ENCODE measurements at regions not wholly inside any gene's neighbourhood (a gene's known extent, or its start where the extent isn't known, plus 50 kb on each side); places are given as distances from the start of the nearest gene placed in this dataset.

DNA sequence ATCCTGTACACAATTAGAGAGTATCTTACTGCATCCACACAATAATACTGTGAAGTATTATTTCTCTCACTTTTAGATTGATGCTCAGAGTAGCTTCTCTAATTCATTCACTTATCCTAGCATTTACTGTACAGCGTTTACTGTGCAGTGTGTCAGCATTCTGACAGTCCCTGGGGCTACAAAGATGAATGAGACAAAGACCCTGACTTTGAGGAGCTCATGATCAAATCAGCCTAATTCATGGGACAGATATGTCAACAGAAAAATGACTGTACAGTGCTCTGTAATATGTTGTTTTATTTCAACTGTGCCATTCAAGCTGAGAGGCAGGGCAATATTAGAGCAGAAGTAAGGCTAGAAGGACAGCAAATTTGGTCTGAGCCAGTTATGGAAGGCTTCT, 152.5 kb downstream of the ZNF648 start:
- Histone ChIP-seq H3K27ac (no peak overlapping the region), H4K20me1 (ENCODE audit: insufficient read depth) (no peaks in the 10 kb centered on the region), H3K36me3 (ENCODE audit: low read depth) (no peaks in the 10 kb centered on the region), H3K79me2 (ENCODE audit: low read depth) (no peaks in the 10 kb centered on the region), H2AFZ (no peak overlapping the region), H3F3A (ENCODE audit: insufficient read depth, low read depth) (no peaks in the 10 kb centered on the region), H3K9me3 (ENCODE audit: insufficient read depth, low read depth) (no peaks in the 10 kb centered on the region), H3K4me2 (no peak overlapping the region), H3K4me1 (replicated peaks; ENCODE audit: insufficient read depth) (no peaks in the 10 kb centered on the region), H3K9me2 (ENCODE audit: insufficient read depth) (no peaks in the 10 kb centered on the region), H3K4me3 (no peak overlapping the region), H3K27me3 (ENCODE audit: insufficient read depth, low read depth) (peaks cover 15% of the 10 kb centered on the region; the same call in 1 of the 2 replicates)
- ChIA-PET CTCF (no interaction called here), POLR2A (ENCODE audit: unreplicated experiment) (no interaction called here)
- no peak for TF ChIP-seq CTCF (conservative IDR thresholded peaks at IDR 0.05)
- intact Hi-C loops (cut with micrococcal nuclease; ENCODE audit: unreplicated experiment), result no loop called here
- no TSS peak for BruUV-seq (replicated peaks)
- no peak for DNase-seq

- no peak overlapping the region for H3K4me2 ChIP-seq
- DNase-seq, result no peak
- H3K4me1 ChIP-seq (replicated peaks; ENCODE audit: insufficient read depth), result no peaks in the 10 kb centered on the region
- no peak overlapping the region for H2AFZ ChIP-seq
- H3K4me3 ChIP-seq, result no peak overlapping the region
- ChIA-PET CTCF (no interaction called here), POLR2A (ENCODE audit: unreplicated experiment) (no interaction called here)
- H3K9me2 ChIP-seq (ENCODE audit: insufficient read depth), result no peaks in the 10 kb centered on the region
- H4K20me1 ChIP-seq (ENCODE audit: insufficient read depth), result no peaks in the 10 kb centered on the region
- TF ChIP-seq CTCF (conservative IDR thresholded peaks at IDR 0.05) (no peak), EZH2 (IDR thresholded peaks at IDR 0.05; ENCODE audit: low read depth) (no peak)
- no TSS peak for BruUV-seq (replicated peaks)
- no peaks in the 10 kb centered on the region for H3K9me3 ChIP-seq (ENCODE audit: insufficient read depth, low read depth)
- H3K79me2 ChIP-seq (ENCODE audit: low read depth), result no peaks in the 10 kb centered on the region
- peaks cover 15% of the 10 kb centered on the region; the same call in 1 of the 2 replicates for H3K27me3 ChIP-seq (ENCODE audit: insufficient read depth, low read depth)
- no peaks in the 10 kb centered on the region for H3F3A ChIP-seq (ENCODE audit: insufficient read depth, low read depth)
- no peaks in the 10 kb centered on the region for H3K36me3 ChIP-seq (ENCODE audit: low read depth)
- H3K27ac ChIP-seq, result no peak overlapping the region
- intact Hi-C loops (cut with micrococcal nuclease; ENCODE audit: unreplicated experiment), result no loop called here
Measured at GRCh38 chr1:181906631-181907030, 154.9 kb downstream of the ZNF648 start.

DNA sequence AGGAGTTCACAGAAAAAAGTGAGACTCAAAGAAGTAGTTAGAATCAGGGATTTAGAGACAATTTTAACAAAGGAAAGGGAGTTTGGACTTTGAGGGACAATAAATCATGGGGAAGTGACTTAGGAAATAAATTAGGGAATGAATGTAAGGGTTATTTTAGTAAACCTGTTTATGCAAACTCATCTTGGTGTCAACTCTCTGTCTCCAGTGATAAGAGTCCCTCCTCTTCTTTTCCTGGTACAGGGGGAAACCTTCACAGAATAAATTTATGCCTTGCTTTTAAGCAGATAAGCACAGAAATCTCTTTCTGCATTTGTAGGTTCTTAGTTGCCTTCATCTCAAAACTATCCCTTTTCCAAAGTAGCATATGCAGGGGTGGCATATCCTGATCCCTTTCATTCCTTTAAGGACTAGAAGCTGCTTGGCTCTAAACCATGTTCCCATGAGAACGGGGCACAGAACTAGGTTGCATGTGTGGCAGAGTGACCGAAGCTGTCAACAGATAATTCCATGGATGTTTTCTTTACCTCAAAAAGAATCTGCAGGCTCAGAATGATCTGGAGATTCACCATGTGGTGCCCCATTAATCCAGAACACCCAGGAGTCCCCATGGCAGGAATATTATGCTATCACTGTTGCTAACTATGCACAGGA, 155.4 kb downstream of the ZNF648 start:
- BruUV-seq (replicated peaks), result no TSS peak
- DNase-seq, result no peak
- Histone ChIP-seq H3K4me2 (no peak overlapping the region), H3F3A (ENCODE audit: insufficient read depth, low read depth) (no peaks in the 10 kb centered on the region), H3K27ac (no peak overlapping the region), H3K9me2 (ENCODE audit: insufficient read depth) (no peaks in the 10 kb centered on the region), H4K20me1 (ENCODE audit: insufficient read depth) (no peaks in the 10 kb centered on the region), H2AFZ (no peak overlapping the region), H3K9me3 (ENCODE audit: insufficient read depth, low read depth) (no peaks in the 10 kb centered on the region), H3K4me1 (replicated peaks; ENCODE audit: insufficient read depth) (no peaks in the 10 kb centered on the region), H3K36me3 (ENCODE audit: low read depth) (no peaks in the 10 kb centered on the region), H3K79me2 (ENCODE audit: low read depth) (no peaks in the 10 kb centered on the region), H3K27me3 (ENCODE audit: insufficient read depth, low read depth) (peaks cover 15% of the 10 kb centered on the region; the same call in 1 of the 2 replicates), H3K4me3 (no peak overlapping the region)
- intact Hi-C loops (cut with micrococcal nuclease; ENCODE audit: unreplicated experiment), result no loop called here
- ChIA-PET POLR2A (ENCODE audit: unreplicated experiment) (no interaction called here), CTCF (no interaction called here)
- TF ChIP-seq CTCF (conservative IDR thresholded peaks at IDR 0.05), result no peak
- no peak for TF ChIP-seq EZH2 (IDR thresholded peaks at IDR 0.05; ENCODE audit: low read depth)
